Mammary epithelial cell (primary cell): ENCODE measurements at regions not wholly inside any gene's neighbourhood (a gene's known extent, or its start where the extent isn't known, plus 50 kb on each side); places are given as distances from the start of the nearest gene placed in this dataset.

ENCODE experiments used
- CTCF ChIP-seq, 2 donors: IDR thresholded peaks in 1 of 2; conservative IDR thresholded peaks in 1 of 2; 2 replicates each; pipeline ENCODE4 v1.5.1; 2011 to 2012; ENCODE audit warnings: inconsistent platforms in 2 of 2, low read length in 2 of 2, mild to moderate bottlenecking in 2 of 2, control low read depth in 1 of 2, low read depth in 1 of 2; ENCODE audit not compliant: insufficient read depth in 1 of 2; ENCODE audit errors: extremely low read depth in 1 of 2
- EZH2 ChIP-seq: IDR thresholded peaks from 2 replicates; pipeline ENCODE4 v1.6.1; 2012; ENCODE audit warnings: low read length, inconsistent platforms, borderline replicate concordance

GRCh38 chr12:43245947-43246346, 306.1 kb downstream of the ADAMTS20 start:
- no peak for TF ChIP-seq CTCF (conservative IDR thresholded peaks at IDR 0.05 in 1 of 2, IDR thresholded peaks at IDR 0.05 in 1 of 2; ENCODE audit: extremely low read depth in 1 of 2, insufficient read depth in 1 of 2, low read depth in 1 of 2, low read length in 2 of 2)
- TF ChIP-seq EZH2 = no peak
